Panc1 (cell line): ENCODE measurements at regions not wholly inside any gene's neighbourhood (a gene's known extent, or its start where the extent isn't known, plus 50 kb on each side); places are given as distances from the start of the nearest gene placed in this dataset.

Experiments used
- POLR2AphosphoS5 ChIP-seq: IDR thresholded peaks from 2 replicates; pipeline ENCODE4 v1.6.1; 2012; ENCODE audit warnings: mild to moderate bottlenecking, low read depth, low read length, moderate library complexity
- SIN3A ChIP-seq: IDR thresholded peaks from 2 replicates; pipeline ENCODE4 v1.6.1; 2012; ENCODE audit warnings: low read depth, mild to moderate bottlenecking, low read length, moderate library complexity, borderline replicate concordance; ENCODE audit not compliant: insufficient read depth
- TF ChIP-seq, protein P1 (sequence below): fragments of 450-650 bp; IDR thresholded peaks from 2 replicates; pipeline ENCODE4 v1.5.1; 2017; ENCODE audit warnings: mild to moderate bottlenecking
- TF ChIP-seq, protein P2 (sequence below), 2 experiments: IDR thresholded peaks; 2 replicates each; pipeline ENCODE4 v1.6.1; 2011 to 2012; ENCODE audit warnings: low read depth in 2 of 2, control low read depth in 1 of 2, low read length in 1 of 2, mild to moderate bottlenecking in 1 of 2, moderate library complexity in 1 of 2; ENCODE audit not compliant: insufficient read depth in 1 of 2

DNA sequence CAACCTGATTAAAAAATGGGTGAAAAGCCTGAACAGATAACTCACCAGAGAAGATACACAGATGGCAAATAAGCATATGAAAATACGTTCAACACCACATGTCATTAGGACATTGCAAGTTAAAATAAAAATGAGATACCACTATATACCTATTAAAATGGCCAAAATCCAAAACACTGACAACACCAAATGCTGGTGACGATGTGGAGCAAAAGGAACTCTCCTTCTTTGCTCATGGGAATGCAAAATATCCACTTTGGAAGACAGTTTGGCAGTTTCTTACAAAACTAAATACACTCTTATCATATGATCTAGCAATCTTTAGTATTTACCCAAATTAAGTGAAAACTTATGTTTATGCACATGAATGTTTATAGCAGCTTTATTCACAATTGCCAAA is 100.5 kb upstream of the ARID1B start:
- TF ChIP-seq, protein P1, sequence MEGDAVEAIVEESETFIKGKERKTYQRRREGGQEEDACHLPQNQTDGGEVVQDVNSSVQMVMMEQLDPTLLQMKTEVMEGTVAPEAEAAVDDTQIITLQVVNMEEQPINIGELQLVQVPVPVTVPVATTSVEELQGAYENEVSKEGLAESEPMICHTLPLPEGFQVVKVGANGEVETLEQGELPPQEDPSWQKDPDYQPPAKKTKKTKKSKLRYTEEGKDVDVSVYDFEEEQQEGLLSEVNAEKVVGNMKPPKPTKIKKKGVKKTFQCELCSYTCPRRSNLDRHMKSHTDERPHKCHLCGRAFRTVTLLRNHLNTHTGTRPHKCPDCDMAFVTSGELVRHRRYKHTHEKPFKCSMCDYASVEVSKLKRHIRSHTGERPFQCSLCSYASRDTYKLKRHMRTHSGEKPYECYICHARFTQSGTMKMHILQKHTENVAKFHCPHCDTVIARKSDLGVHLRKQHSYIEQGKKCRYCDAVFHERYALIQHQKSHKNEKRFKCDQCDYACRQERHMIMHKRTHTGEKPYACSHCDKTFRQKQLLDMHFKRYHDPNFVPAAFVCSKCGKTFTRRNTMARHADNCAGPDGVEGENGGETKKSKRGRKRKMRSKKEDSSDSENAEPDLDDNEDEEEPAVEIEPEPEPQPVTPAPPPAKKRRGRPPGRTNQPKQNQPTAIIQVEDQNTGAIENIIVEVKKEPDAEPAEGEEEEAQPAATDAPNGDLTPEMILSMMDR: no peak
- TF ChIP-seq SIN3A: no peak
- TF ChIP-seq POLR2AphosphoS5: no peak
- TF ChIP-seq, protein P2, sequence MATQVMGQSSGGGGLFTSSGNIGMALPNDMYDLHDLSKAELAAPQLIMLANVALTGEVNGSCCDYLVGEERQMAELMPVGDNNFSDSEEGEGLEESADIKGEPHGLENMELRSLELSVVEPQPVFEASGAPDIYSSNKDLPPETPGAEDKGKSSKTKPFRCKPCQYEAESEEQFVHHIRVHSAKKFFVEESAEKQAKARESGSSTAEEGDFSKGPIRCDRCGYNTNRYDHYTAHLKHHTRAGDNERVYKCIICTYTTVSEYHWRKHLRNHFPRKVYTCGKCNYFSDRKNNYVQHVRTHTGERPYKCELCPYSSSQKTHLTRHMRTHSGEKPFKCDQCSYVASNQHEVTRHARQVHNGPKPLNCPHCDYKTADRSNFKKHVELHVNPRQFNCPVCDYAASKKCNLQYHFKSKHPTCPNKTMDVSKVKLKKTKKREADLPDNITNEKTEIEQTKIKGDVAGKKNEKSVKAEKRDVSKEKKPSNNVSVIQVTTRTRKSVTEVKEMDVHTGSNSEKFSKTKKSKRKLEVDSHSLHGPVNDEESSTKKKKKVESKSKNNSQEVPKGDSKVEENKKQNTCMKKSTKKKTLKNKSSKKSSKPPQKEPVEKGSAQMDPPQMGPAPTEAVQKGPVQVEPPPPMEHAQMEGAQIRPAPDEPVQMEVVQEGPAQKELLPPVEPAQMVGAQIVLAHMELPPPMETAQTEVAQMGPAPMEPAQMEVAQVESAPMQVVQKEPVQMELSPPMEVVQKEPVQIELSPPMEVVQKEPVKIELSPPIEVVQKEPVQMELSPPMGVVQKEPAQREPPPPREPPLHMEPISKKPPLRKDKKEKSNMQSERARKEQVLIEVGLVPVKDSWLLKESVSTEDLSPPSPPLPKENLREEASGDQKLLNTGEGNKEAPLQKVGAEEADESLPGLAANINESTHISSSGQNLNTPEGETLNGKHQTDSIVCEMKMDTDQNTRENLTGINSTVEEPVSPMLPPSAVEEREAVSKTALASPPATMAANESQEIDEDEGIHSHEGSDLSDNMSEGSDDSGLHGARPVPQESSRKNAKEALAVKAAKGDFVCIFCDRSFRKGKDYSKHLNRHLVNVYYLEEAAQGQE (IDR thresholded peaks at IDR 0.05; ENCODE audit: insufficient read depth in 1 of 2, low read depth in 2 of 2, low read length in 1 of 2): no peak
